SH-SY5Y (cell line): ENCODE measurements at regions not wholly inside any gene's neighbourhood (a gene's known extent, or its start where the extent isn't known, plus 50 kb on each side); places are given as distances from the start of the nearest gene placed in this dataset.

Experiments
- GATA2 ChIP-seq: IDR thresholded peaks from 2 replicates; pipeline ENCODE4 v1.6.1; 2011; ENCODE audit warnings: mild to moderate bottlenecking, low read depth, low read length
- GATA3 ChIP-seq: IDR thresholded peaks from 2 replicates; pipeline ENCODE4 v1.6.1; 2011; ENCODE audit warnings: low read depth, mild to moderate bottlenecking, low read length, moderate library complexity

DNA sequence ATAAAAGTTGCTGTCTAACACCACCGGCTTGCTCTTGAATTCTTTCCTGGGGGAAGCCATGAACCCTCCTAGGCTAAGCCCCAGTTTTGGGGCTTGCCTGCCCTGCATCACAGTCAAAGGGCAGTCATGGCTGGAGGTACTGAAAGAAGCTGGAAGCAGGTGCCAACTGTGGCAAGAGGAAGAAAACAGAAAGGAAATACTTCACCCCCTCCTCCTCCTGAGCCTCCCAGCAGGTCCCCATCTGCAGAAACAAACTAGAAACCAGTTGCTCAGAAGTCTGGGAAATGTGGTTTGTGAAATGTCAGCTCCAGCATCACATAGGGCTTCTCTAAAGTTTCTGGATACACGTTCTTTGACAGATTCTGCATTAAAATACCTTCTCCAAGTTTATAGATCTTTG is 150.0 kb upstream of the PSMD7 start:
- TF ChIP-seq GATA2 (no peak), GATA3 (no peak)
